ENCODE measurements at regions not wholly inside any gene's neighbourhood (a gene's known extent, or its start where the extent isn't known, plus 50 kb on each side); places are given as distances from the start of the nearest gene placed in this dataset.
A peak's percentile ranks its signal among the peaks of the same experiment; 100 is the strongest.

- Histone ChIP-seq H4K20me1 (ENCODE audit: insufficient read depth, low read length) (no peaks in the 10 kb centered on the region), H3K4me1 (ENCODE audit: control insufficient read depth in 1 of 2, insufficient read depth in 2 of 2, low read length in 2 of 2) (peaks cover 67 to 72% of the 10 kb centered on the region in 2 donors), H3K9ac (ENCODE audit: insufficient read depth, low read length, poor library complexity, severe bottlenecking) (peak overlapping the region; percentile 71), H3K4me2 (replicated peaks; ENCODE audit: extremely low read depth, low read length, poor library complexity, severe bottlenecking) (peak overlapping the region; percentile 66), H3K36me3 (replicated peaks in 1 of 2; ENCODE audit: control insufficient read depth in 1 of 2, insufficient read depth in 2 of 2, low read length in 2 of 2) (peaks cover 0 to 8% of the 10 kb centered on the region in 2 donors), H2AFZ (ENCODE audit: insufficient read depth, low read depth, low read length, poor library complexity, severe bottlenecking) (peak overlapping the region; percentile 64), H3K4me3 (replicated peaks in 1 of 3; ENCODE audit: low read depth in 2 of 3, low read length in 3 of 3) (peak overlapping the region in 1 of 3 experiments; percentile 55), H3K27ac (ENCODE audit: low read depth in 1 of 2, low read length in 2 of 2) (peak overlapping the region; percentile 79 to 94), H3K27me3 (ENCODE audit: control insufficient read depth in 2 of 2, insufficient read depth in 2 of 2, low read length in 2 of 2) (no peaks in the 10 kb centered on the region), H3K9me3 (replicated peaks in 1 of 2; ENCODE audit: control insufficient read depth in 1 of 2, insufficient read depth in 1 of 2, low read length in 2 of 2) (peaks cover 11 to 12% of the 10 kb centered on the region in 2 donors), H3K79me2 (ENCODE audit: insufficient read depth, low read length) (no peaks in the 10 kb centered on the region)
- Mint-ChIP-seq H3K27ac (peak overlapping the region; percentile 94 to 98 (median 98)), H3K36me3 (peaks cover 7 to 9% of the 10 kb centered on the region in 2 donors), H3K9me3 (peaks cover 6 to 17% (median 13%) of the 10 kb centered on the region in 7 donors), H3K4me3 (peak overlapping the region; percentile 63 to 73), H3K27me3 (ENCODE audit: low read depth in 3 of 3) (peaks cover 0 to 1% (median 0%) of the 10 kb centered on the region in 3 donors), H3K4me1 (peaks cover 70% of the 10 kb centered on the region)
- DNase-seq = no peak
- WGBS (ENCODE audit: insufficient coverage) = 31% methylated on average over 11 of the region's 12 CpGs
- intact Hi-C loops (cut with micrococcal nuclease) = loop anchor here in 1 of 2 donors (5.0 kb wide), 1 partner anchor 143 kb away; no protein-coding TSS in a partner anchor
- no peak for TF ChIP-seq CTCF (IDR thresholded peaks at IDR 0.05)
Measured at GRCh38 chr2:8534386-8534728, 147.5 kb upstream of the ID2 start.

GRCh38 chr2:8534729-8535468 lies 147.0 kb upstream of the ID2 start:
- H3K4me1 Mint-ChIP-seq = peaks cover 71% of the 10 kb centered on the region
- H3K36me3 Mint-ChIP-seq = peaks cover 7 to 9% of the 10 kb centered on the region in 2 donors
- peaks cover 71 to 74% of the 10 kb centered on the region in 2 donors for H3K4me1 ChIP-seq (ENCODE audit: control insufficient read depth in 1 of 2, insufficient read depth in 2 of 2, low read length in 2 of 2)
- no peaks in the 10 kb centered on the region for H4K20me1 ChIP-seq (ENCODE audit: insufficient read depth, low read length)
- peak; percentile 92 to 94 (median 93) for DNase-seq
- 3% methylated on average over 8 of the region's 15 CpGs for WGBS (ENCODE audit: insufficient coverage)
- intact Hi-C loops (cut with micrococcal nuclease) = loop anchor here (5.0 kb wide), 2 partner anchors 38 to 142 kb away; no protein-coding TSS in a partner anchor
- H3K27ac Mint-ChIP-seq = peak overlapping the region; percentile 94 to 98 (median 98)
- H3K4me3 ChIP-seq (replicated peaks in 1 of 3; ENCODE audit: low read depth in 2 of 3, low read length in 3 of 3) = peak overlapping the region in 1 of 3 experiments; percentile 55
- H2AFZ ChIP-seq (ENCODE audit: insufficient read depth, low read depth, low read length, poor library complexity, severe bottlenecking) = peak overlapping the region; percentile 64
- H3K27me3 Mint-ChIP-seq (ENCODE audit: low read depth in 3 of 3) = peaks cover 0 to 1% (median 0%) of the 10 kb centered on the region in 3 donors
- peak overlapping the region; percentile 79 to 94 for H3K27ac ChIP-seq (ENCODE audit: low read depth in 1 of 2, low read length in 2 of 2)
- peak overlapping the region; percentile 71 for H3K9ac ChIP-seq (ENCODE audit: insufficient read depth, low read length, poor library complexity, severe bottlenecking)
- peaks cover 6 to 17% (median 13%) of the 10 kb centered on the region in 7 donors for H3K9me3 Mint-ChIP-seq
- TF ChIP-seq CTCF (IDR thresholded peaks at IDR 0.05) = no peak
- H3K4me2 ChIP-seq (replicated peaks; ENCODE audit: extremely low read depth, low read length, poor library complexity, severe bottlenecking) = peak overlapping the region; percentile 66
- no peaks in the 10 kb centered on the region for H3K79me2 ChIP-seq (ENCODE audit: insufficient read depth, low read length)
- peaks cover 11 to 12% of the 10 kb centered on the region in 2 donors for H3K9me3 ChIP-seq (replicated peaks in 1 of 2; ENCODE audit: control insufficient read depth in 1 of 2, insufficient read depth in 1 of 2, low read length in 2 of 2)
- H3K27me3 ChIP-seq (ENCODE audit: control insufficient read depth in 2 of 2, insufficient read depth in 2 of 2, low read length in 2 of 2) = no peaks in the 10 kb centered on the region
- H3K36me3 ChIP-seq (replicated peaks in 1 of 2; ENCODE audit: control insufficient read depth in 1 of 2, insufficient read depth in 2 of 2, low read length in 2 of 2) = peaks cover 0 to 8% of the 10 kb centered on the region in 2 donors
- H3K4me3 Mint-ChIP-seq = peak overlapping the region; percentile 63 to 73

Measured in CD14-positive monocyte (primary cell).